SK-N-SH treated with all-trans-retinoic acid at 6 μM for 48 hours (cell line): ENCODE measurements at regions not wholly inside any gene's neighbourhood (a gene's known extent, or its start where the extent isn't known, plus 50 kb on each side); places are given as distances from the start of the nearest gene placed in this dataset.

Source experiments
- ATAC-seq: fragments of 200-7000 bp; cut with Tn5 transposase; 3 replicates; pipeline ENCODE4 v1.9.1; 2020; ENCODE audit warnings: mild to moderate bottlenecking, moderate library complexity
- ARNTL ChIP-seq: fragments of 450-650 bp; formaldehyde crosslinking; IDR thresholded peaks from 2 replicates; pipeline ENCODE4 v1.5.0; 2020; ENCODE audit warnings: low read depth, mild to moderate bottlenecking, moderate library complexity, borderline replicate concordance
- BACH2 ChIP-seq: fragments of 250-450 bp; sonication (Bioruptor Pico); IDR thresholded peaks from 2 replicates; pipeline ENCODE4 v1.9.0; 2021; ENCODE audit warnings: mild to moderate bottlenecking, borderline replicate concordance
- CSDC2 ChIP-seq: fragments of 250-450 bp; sonication (Bioruptor Pico); IDR thresholded peaks from 2 replicates; pipeline ENCODE4 v1.5.0; 2020; ENCODE audit warnings: mild to moderate bottlenecking, moderate library complexity
- ESRRG ChIP-seq: fragments of 250-450 bp; sonication (Bioruptor Pico); IDR thresholded peaks from 2 replicates; pipeline ENCODE4 v1.6.1; 2021; ENCODE audit warnings: mild to moderate bottlenecking
- GLIS3 ChIP-seq: fragments of 250-450 bp; sonication (Bioruptor Pico); IDR thresholded peaks from 2 replicates; pipeline ENCODE4 v1.5.0; 2020; ENCODE audit warnings: mild to moderate bottlenecking, moderate library complexity
- ISL1 ChIP-seq: fragments of 250-450 bp; sonication (Bioruptor Pico); IDR thresholded peaks from 2 replicates; pipeline ENCODE4 v2.1.2; 2022; ENCODE audit warnings: mild to moderate bottlenecking, moderate library complexity
- OSR1 ChIP-seq: fragments of 250-450 bp; sonication (Bioruptor Pico); IDR thresholded peaks from 2 replicates; pipeline ENCODE4 v1.8.0; 2022; ENCODE audit warnings: moderate library complexity, mild to moderate bottlenecking, inconsistent platforms
- PPARA ChIP-seq: fragments of 250-450 bp; sonication (Bioruptor Pico); IDR thresholded peaks from 2 replicates; pipeline ENCODE4 v1.5.0; 2020; ENCODE audit warnings: mild to moderate bottlenecking, borderline replicate concordance
- RARB ChIP-seq: fragments of 250-450 bp; sonication (Bioruptor Pico); IDR thresholded peaks from 2 replicates; pipeline ENCODE4 v1.8.0; 2021; ENCODE audit warnings: mild to moderate bottlenecking, moderate library complexity
- TOX ChIP-seq: fragments of 250-450 bp; sonication (Bioruptor Pico); IDR thresholded peaks from 2 replicates; pipeline ENCODE4 v1.8.0; 2021; ENCODE audit warnings: mild to moderate bottlenecking, moderate library complexity, borderline replicate concordance
- ZFP30 ChIP-seq: fragments of 450-650 bp; formaldehyde crosslinking; IDR thresholded peaks from 2 replicates; pipeline ENCODE4 v1.5.0; 2022; ENCODE audit warnings: mild to moderate bottlenecking, moderate library complexity
- ZNF565 ChIP-seq: fragments of 450-650 bp; formaldehyde crosslinking; conservative IDR thresholded peaks from 2 replicates; pipeline ENCODE4 v1.5.0; 2020; ENCODE audit warnings: low read depth, mild to moderate bottlenecking, moderate library complexity
- ZNF70 ChIP-seq: fragments of 450-650 bp; formaldehyde crosslinking; IDR thresholded peaks from 2 replicates; pipeline ENCODE4 v1.5.0; 2020; ENCODE audit warnings: mild to moderate bottlenecking, moderate library complexity
- ZNF8 ChIP-seq: fragments of 450-650 bp; formaldehyde crosslinking; IDR thresholded peaks from 2 replicates; pipeline ENCODE4 v1.5.0; 2020; ENCODE audit warnings: mild to moderate bottlenecking, moderate library complexity
- TF ChIP-seq, protein P1 (sequence below): fragments of 250-450 bp; sonication (Bioruptor Pico); IDR thresholded peaks from 2 replicates; pipeline ENCODE4 v1.8.0; 2020; ENCODE audit warnings: mild to moderate bottlenecking, moderate library complexity, borderline replicate concordance
- TF ChIP-seq, protein P2 (sequence below): fragments of 250-450 bp; sonication (Bioruptor Pico); IDR thresholded peaks from 2 replicates; pipeline ENCODE4 v1.5.1; 2020; ENCODE audit warnings: low read depth, mild to moderate bottlenecking, moderate library complexity
- TF ChIP-seq, protein P3 (sequence below): fragments of 250-450 bp; sonication (Bioruptor Pico); IDR thresholded peaks from 2 replicates; pipeline ENCODE4 v1.5.1; 2021; ENCODE audit warnings: mild to moderate bottlenecking, moderate library complexity
- TF ChIP-seq, protein P4 (sequence below): fragments of 250-450 bp; sonication (Bioruptor Pico); IDR thresholded peaks from 2 replicates; pipeline ENCODE4 v1.5.0; 2020; ENCODE audit warnings: mild to moderate bottlenecking, moderate library complexity
- TF ChIP-seq, protein P5 (sequence below): fragments of 250-450 bp; sonication (Bioruptor Pico); IDR thresholded peaks from 2 replicates; pipeline ENCODE4 v1.8.0; 2021; ENCODE audit warnings: low read depth, mild to moderate bottlenecking, moderate library complexity, borderline replicate concordance

DNA sequence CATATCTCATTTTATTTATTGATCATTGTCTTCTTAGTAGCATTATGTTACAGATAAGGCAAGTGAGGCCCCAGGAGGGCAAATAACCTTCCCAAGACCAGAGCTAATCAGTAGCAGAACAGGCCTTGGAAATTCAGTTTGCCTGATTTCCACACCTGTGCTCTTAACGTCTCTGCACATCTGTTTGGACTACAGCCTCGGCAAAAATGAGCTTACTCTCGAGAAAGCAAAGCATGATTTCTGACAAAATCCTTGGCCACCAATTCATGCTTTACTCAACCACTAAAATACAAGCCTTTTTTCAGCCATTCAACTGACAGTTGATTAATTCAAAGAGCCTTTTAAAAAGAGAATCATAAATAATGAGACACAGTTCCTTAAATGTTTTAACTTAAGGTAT is 309.3 kb upstream of the HTR2A start:
- TF ChIP-seq, protein P1, sequence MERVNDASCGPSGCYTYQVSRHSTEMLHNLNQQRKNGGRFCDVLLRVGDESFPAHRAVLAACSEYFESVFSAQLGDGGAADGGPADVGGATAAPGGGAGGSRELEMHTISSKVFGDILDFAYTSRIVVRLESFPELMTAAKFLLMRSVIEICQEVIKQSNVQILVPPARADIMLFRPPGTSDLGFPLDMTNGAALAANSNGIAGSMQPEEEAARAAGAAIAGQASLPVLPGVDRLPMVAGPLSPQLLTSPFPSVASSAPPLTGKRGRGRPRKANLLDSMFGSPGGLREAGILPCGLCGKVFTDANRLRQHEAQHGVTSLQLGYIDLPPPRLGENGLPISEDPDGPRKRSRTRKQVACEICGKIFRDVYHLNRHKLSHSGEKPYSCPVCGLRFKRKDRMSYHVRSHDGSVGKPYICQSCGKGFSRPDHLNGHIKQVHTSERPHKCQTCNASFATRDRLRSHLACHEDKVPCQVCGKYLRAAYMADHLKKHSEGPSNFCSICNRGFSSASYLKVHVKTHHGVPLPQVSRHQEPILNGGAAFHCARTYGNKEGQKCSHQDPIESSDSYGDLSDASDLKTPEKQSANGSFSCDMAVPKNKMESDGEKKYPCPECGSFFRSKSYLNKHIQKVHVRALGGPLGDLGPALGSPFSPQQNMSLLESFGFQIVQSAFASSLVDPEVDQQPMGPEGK: no peak
- no peak for TF ChIP-seq RARB
- no peak for TF ChIP-seq ARNTL (CRISPR knock-in tag)
- no peak for TF ChIP-seq CSDC2 (CRISPR knock-in tag)
- no peak for TF ChIP-seq ESRRG (CRISPR knock-in tag)
- no peak for TF ChIP-seq ZNF70 (CRISPR knock-in tag)
- no peak for TF ChIP-seq ISL1 (CRISPR knock-in tag)
- TF ChIP-seq, protein P2, sequence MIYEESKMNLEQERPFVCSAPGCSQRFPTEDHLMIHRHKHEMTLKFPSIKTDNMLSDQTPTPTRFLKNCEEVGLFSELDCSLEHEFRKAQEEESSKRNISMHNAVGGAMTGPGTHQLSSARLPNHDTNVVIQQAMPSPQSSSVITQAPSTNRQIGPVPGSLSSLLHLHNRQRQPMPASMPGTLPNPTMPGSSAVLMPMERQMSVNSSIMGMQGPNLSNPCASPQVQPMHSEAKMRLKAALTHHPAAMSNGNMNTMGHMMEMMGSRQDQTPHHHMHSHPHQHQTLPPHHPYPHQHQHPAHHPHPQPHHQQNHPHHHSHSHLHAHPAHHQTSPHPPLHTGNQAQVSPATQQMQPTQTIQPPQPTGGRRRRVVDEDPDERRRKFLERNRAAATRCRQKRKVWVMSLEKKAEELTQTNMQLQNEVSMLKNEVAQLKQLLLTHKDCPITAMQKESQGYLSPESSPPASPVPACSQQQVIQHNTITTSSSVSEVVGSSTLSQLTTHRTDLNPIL (CRISPR knock-in tag): no peak
- no peak for TF ChIP-seq BACH2 (CRISPR knock-in tag)
- TF ChIP-seq TOX (CRISPR knock-in tag): no peak
- no peak for TF ChIP-seq ZNF565 (CRISPR knock-in tag)
- TF ChIP-seq, protein P3, sequence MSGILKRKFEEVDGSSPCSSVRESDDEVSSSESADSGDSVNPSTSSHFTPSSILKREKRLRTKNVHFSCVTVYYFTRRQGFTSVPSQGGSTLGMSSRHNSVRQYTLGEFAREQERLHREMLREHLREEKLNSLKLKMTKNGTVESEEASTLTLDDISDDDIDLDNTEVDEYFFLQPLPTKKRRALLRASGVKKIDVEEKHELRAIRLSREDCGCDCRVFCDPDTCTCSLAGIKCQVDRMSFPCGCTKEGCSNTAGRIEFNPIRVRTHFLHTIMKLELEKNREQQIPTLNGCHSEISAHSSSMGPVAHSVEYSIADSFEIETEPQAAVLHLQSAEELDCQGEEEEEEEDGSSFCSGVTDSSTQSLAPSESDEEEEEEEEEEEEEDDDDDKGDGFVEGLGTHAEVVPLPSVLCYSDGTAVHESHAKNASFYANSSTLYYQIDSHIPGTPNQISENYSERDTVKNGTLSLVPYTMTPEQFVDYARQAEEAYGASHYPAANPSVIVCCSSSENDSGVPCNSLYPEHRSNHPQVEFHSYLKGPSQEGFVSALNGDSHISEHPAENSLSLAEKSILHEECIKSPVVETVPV (CRISPR knock-in tag): no peak
- TF ChIP-seq, protein P4, sequence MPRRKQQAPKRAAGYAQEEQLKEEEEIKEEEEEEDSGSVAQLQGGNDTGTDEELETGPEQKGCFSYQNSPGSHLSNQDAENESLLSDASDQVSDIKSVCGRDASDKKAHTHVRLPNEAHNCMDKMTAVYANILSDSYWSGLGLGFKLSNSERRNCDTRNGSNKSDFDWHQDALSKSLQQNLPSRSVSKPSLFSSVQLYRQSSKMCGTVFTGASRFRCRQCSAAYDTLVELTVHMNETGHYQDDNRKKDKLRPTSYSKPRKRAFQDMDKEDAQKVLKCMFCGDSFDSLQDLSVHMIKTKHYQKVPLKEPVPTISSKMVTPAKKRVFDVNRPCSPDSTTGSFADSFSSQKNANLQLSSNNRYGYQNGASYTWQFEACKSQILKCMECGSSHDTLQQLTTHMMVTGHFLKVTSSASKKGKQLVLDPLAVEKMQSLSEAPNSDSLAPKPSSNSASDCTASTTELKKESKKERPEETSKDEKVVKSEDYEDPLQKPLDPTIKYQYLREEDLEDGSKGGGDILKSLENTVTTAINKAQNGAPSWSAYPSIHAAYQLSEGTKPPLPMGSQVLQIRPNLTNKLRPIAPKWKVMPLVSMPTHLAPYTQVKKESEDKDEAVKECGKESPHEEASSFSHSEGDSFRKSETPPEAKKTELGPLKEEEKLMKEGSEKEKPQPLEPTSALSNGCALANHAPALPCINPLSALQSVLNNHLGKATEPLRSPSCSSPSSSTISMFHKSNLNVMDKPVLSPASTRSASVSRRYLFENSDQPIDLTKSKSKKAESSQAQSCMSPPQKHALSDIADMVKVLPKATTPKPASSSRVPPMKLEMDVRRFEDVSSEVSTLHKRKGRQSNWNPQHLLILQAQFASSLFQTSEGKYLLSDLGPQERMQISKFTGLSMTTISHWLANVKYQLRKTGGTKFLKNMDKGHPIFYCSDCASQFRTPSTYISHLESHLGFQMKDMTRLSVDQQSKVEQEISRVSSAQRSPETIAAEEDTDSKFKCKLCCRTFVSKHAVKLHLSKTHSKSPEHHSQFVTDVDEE (CRISPR knock-in tag): no peak
- no peak for ATAC-seq

DNA sequence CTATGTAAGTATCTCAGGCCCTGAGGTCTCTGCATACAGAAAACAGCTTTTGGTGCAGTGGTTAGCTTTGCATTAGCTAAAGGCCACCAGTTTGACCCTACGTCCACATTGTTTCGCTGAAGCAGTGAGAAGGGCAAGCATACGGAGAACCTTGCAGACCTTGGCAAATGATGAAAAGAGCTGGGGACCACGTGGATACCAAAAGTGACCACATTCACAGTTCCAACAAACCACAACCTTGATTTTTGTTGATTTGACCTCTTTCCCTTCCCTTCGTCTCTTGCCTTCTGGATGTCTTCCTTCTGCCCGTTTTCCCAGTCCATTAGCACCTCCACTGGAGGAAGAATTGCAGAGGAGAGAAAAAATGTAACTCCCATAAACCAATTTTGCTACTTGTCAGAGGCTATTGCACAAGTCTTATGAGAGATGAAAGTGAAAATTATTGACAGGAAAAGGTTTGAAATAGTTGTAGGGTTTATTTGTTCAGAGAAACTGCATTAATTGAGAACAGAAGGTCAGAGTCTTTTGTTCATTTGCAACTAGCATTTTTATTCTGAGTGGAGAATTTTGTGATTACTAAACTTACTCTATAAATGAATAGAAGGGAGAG is 293.9 kb upstream of the HTR2A start:
- ATAC-seq: no peak
- TF ChIP-seq, protein P4 (CRISPR knock-in tag): no peak
- TF ChIP-seq ESRRG (CRISPR knock-in tag) (no peak), ZNF8 (no peak), BACH2 (CRISPR knock-in tag) (no peak), ZNF565 (CRISPR knock-in tag) (no peak), ZFP30 (CRISPR knock-in tag) (no peak), TOX (CRISPR knock-in tag) (no peak)

DNA sequence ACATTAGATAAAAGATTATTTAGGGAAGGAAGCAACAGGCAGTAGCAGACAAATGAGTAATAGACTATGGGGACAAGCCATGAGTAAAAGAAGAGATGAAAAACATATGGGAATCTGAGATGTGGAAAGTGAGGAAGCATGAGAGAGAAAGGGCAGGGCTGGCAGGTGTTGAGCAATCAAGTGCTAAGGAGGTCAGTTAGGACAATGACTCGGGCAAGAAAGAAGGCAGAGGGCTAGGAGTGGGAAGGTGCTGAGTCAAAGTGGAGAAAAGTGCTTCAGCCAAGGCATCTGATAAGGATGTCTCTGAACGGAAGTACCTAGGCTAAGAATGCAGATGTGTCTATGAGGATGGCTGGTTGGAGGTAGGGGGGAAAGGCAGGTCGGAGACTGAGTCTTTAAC is 291.9 kb upstream of the HTR2A start:
- ATAC-seq: no peak; the same call in 2 of the 3 replicates
- TF ChIP-seq, protein P5, sequence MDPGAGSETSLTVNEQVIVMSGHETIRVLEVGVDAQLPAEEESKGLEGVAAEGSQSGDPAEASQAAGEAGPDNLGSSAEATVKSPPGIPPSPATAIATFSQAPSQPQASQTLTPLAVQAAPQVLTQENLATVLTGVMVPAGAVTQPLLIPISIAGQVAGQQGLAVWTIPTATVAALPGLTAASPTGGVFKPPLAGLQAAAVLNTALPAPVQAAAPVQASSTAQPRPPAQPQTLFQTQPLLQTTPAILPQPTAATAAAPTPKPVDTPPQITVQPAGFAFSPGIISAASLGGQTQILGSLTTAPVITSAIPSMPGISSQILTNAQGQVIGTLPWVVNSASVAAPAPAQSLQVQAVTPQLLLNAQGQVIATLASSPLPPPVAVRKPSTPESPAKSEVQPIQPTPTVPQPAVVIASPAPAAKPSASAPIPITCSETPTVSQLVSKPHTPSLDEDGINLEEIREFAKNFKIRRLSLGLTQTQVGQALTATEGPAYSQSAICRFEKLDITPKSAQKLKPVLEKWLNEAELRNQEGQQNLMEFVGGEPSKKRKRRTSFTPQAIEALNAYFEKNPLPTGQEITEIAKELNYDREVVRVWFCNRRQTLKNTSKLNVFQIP: no peak
- TF ChIP-seq ARNTL (CRISPR knock-in tag) (no peak), ZFP30 (CRISPR knock-in tag) (no peak), CSDC2 (CRISPR knock-in tag) (no peak), GLIS3 (no peak), ZNF70 (CRISPR knock-in tag) (no peak), OSR1 (CRISPR knock-in tag) (no peak), ZNF565 (CRISPR knock-in tag) (no peak), PPARA (no peak)
- TF ChIP-seq, protein P4 (CRISPR knock-in tag): no peak
- TF ChIP-seq, protein P3 (CRISPR knock-in tag): no peak
